ENCODE measurements at regions not wholly inside any gene's neighbourhood (a gene's known extent, or its start where the extent isn't known, plus 50 kb on each side); places are given as distances from the start of the nearest gene placed in this dataset.

DNA sequence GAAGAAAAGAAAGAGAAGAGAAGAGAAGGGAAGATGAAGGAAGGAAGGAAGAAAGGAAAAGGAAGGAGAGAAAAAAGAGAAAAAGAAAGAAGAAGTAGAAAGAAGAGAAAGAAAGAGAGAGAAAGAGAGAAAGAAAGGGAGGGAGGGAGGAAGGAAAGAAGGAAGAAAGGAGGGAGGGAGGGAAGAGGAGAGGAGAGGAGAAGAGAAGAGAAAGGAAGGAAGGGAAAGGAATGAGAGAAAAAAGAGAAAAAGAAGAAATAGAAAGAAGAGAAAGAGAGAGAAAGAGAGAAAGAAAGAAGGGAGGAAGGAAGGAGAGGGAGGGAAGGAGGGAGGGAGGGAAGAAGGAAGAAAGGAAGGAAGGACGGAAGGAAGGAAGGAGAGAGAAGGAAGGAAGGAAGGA is 217.9 kb upstream of the POU1F1 start:
- Histone ChIP-seq H3K36me3 (ENCODE audit: control insufficient read depth, insufficient read depth, low read length) (no peaks in the 10 kb centered on the region), H3K4me1 (ENCODE audit: control insufficient read depth, insufficient read depth, low read length) (no peaks in the 10 kb centered on the region), H4K91ac (ENCODE audit: insufficient read depth, low read depth, low read length) (no peak overlapping the region), H2AK9ac (replicated peaks; ENCODE audit: low read depth, low read length, poor library complexity) (no peak overlapping the region), H3K4me2 (ENCODE audit: low read depth, low read length) (no peak overlapping the region), H3K9ac (ENCODE audit: low read depth, low read length) (no peak overlapping the region), H2AFZ (replicated peaks; ENCODE audit: low read length, poor library complexity) (no peak overlapping the region), H4K8ac (ENCODE audit: low read depth in 2 of 2, low read length in 2 of 2) (no peak overlapping the region), H4K5ac (ENCODE audit: low read depth, low read length) (no peak overlapping the region), H3K56ac (ENCODE audit: extremely low read depth, insufficient read depth, low read length) (no peak overlapping the region), H4K20me1 (ENCODE audit: insufficient read depth, low read length) (no peaks in the 10 kb centered on the region), H3K23ac (ENCODE audit: low read depth, low read length) (no peak overlapping the region), H3K27me3 (ENCODE audit: control insufficient read depth, insufficient read depth, low read length) (no peaks in the 10 kb centered on the region), H3K79me1 (ENCODE audit: low read depth in 1 of 2, low read length in 2 of 2) (no peaks in the 10 kb centered on the region), H3K4ac (ENCODE audit: low read depth, low read length) (no peak overlapping the region), H2BK5ac (ENCODE audit: low read depth, low read length, poor library complexity, severe bottlenecking) (no peak overlapping the region), H3K27ac (ENCODE audit: insufficient read depth, low read length) (no peak overlapping the region), H2BK120ac (ENCODE audit: low read depth, low read length) (no peak overlapping the region), H3K9me1 (ENCODE audit: insufficient read depth, low read length) (no peaks in the 10 kb centered on the region), H3K9me3 (ENCODE audit: control insufficient read depth, insufficient read depth, low read length) (no peaks in the 10 kb centered on the region), H2BK20ac (ENCODE audit: low read depth, low read length) (no peak overlapping the region), H2AK5ac (ENCODE audit: low read depth, low read length) (no peak overlapping the region), H3K18ac (ENCODE audit: low read depth, low read length) (no peak overlapping the region), H3K14ac (replicated peaks; ENCODE audit: low read depth, low read length) (no peak overlapping the region), H2BK15ac (ENCODE audit: low read depth, low read length) (no peak overlapping the region), H3K4me3 (ENCODE audit: insufficient read depth, low read depth, low read length) (no peak overlapping the region)
- ChIA-PET POLR2A (ENCODE audit: unreplicated experiment) (no interaction called here), CTCF (no interaction called here)
- intact Hi-C loops (cut with micrococcal nuclease) (loop anchor here (10.0 kb wide), 1 partner anchor 501 kb away; no protein-coding TSS in a partner anchor), in situ Hi-C loops (cut with MboI; ENCODE audit: low sequenced_read_pairs) (no loop called here), dilution Hi-C loops (cut with HindIII; ENCODE audit: low sequenced_read_pairs, unreplicated experiment) (no loop called here)
- TF ChIP-seq RAD21 (IDR thresholded peaks at IDR 0.05; ENCODE audit: low read length) (no peak), FOS (IDR thresholded peaks at IDR 0.05; ENCODE audit: low read depth, low read length) (no peak), RFX5 (IDR thresholded peaks at IDR 0.05; ENCODE audit: low read depth, low read length) (no peak), POLR2A (IDR thresholded peaks at IDR 0.05; ENCODE audit: low read depth, low read length) (no peak)
- TF ChIP-seq, protein P1, sequence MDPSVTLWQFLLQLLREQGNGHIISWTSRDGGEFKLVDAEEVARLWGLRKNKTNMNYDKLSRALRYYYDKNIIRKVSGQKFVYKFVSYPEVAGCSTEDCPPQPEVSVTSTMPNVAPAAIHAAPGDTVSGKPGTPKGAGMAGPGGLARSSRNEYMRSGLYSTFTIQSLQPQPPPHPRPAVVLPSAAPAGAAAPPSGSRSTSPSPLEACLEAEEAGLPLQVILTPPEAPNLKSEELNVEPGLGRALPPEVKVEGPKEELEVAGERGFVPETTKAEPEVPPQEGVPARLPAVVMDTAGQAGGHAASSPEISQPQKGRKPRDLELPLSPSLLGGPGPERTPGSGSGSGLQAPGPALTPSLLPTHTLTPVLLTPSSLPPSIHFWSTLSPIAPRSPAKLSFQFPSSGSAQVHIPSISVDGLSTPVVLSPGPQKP (IDR thresholded peaks at IDR 0.05; ENCODE audit: borderline replicate concordance, low read depth, low read length): no peak
- TF ChIP-seq, protein P2, sequence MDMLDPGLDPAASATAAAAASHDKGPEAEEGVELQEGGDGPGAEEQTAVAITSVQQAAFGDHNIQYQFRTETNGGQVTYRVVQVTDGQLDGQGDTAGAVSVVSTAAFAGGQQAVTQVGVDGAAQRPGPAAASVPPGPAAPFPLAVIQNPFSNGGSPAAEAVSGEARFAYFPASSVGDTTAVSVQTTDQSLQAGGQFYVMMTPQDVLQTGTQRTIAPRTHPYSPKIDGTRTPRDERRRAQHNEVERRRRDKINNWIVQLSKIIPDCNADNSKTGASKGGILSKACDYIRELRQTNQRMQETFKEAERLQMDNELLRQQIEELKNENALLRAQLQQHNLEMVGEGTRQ (IDR thresholded peaks at IDR 0.05; ENCODE audit: low read depth, low read length): no peak
- no peak for ATAC-seq (ENCODE audit: low read depth)
- no peak for DNase-seq
- BruUV-seq (replicated peaks): no TSS peak
- 22% methylated on average over 1 of the region's 1 CpG; no CpG with 5 or more reads in 1 of the 2 experiments for WGBS, 2 experiments (ENCODE audit: extremely low coverage in 2 of 2, insufficient read length in 1 of 2)

Data from IMR-90 (cell line).